Keratinocyte (primary cell): ENCODE measurements at regions not wholly inside any gene's neighbourhood (a gene's known extent, or its start where the extent isn't known, plus 50 kb on each side); places are given as distances from the start of the nearest gene placed in this dataset.

Experiments used
- DNase-seq: peaks from one replicate; pipeline ENCODE4 v3.0.0-alpha.2; 2011; ENCODE audit warnings: low read depth, missing footprints, low spot score
- FAIRE-seq: peaks from 2 replicates; lab custom pipeline; 2011; peaks lifted over from hg19 to GRCh38; lab: Jason Lieb, UNC
- H2AFZ ChIP-seq: 2 replicates; pipeline ENCODE4 v1.6.0; 2012; ENCODE audit warnings: low read length, control low read depth, inconsistent platforms; ENCODE audit not compliant: control insufficient read depth
- H3K27ac ChIP-seq: 2 replicates; pipeline ENCODE4 v1.5.1; 2011; ENCODE audit warnings: low read length; ENCODE audit not compliant: control insufficient read depth, insufficient read depth
- H3K27me3 ChIP-seq: 3 replicates; pipeline ENCODE4 v1.6.0; 2011; ENCODE audit warnings: low read length; ENCODE audit not compliant: control insufficient read depth, insufficient read depth; ENCODE audit errors: extremely low read depth
- H3K36me3 ChIP-seq, 2 experiments: 2 replicates in 1 of 2; 3 replicates in 1 of 2; pipeline ENCODE4 v1.5.1; 2011; ENCODE audit warnings: low read length in 2 of 2, mild to moderate bottlenecking in 1 of 2; ENCODE audit not compliant: control insufficient read depth in 2 of 2, insufficient read depth in 2 of 2; ENCODE audit errors: extremely low read depth in 1 of 2
- H3K4me1 ChIP-seq: 3 replicates; pipeline ENCODE4 v1.5.1; 2011; ENCODE audit warnings: low read length; ENCODE audit not compliant: control insufficient read depth, insufficient read depth; ENCODE audit errors: extremely low read depth
- H3K4me2 ChIP-seq: 3 replicates; pipeline ENCODE4 v1.6.0; 2011; ENCODE audit warnings: low read depth, low read length; ENCODE audit not compliant: control insufficient read depth, insufficient read depth; ENCODE audit errors: extremely low read depth
- H3K4me3 ChIP-seq, 3 experiments: fragments of 200-600 bp in 1 of 3; sonication (generic) in 1 of 3; 2 replicates in 2 of 3; 3 replicates in 1 of 3; pipeline ENCODE4 v1.5.1; 2011 to 2016; ENCODE audit warnings: low read length in 3 of 3, mild to moderate bottlenecking in 3 of 3, control low read depth in 2 of 3, inconsistent platforms in 1 of 3, low read depth in 1 of 3, mixed read lengths in 1 of 3, mixed run types in 1 of 3, moderate library complexity in 1 of 3; ENCODE audit not compliant: control insufficient read depth in 2 of 3, insufficient read depth in 2 of 3; ENCODE audit errors: extremely low read depth in 1 of 3
- H3K79me2 ChIP-seq: 2 replicates; pipeline ENCODE4 v1.6.0; 2012; ENCODE audit warnings: low read length; ENCODE audit not compliant: control insufficient read depth, insufficient read depth
- H3K9ac ChIP-seq: 3 replicates; pipeline ENCODE4 v1.6.0; 2011; ENCODE audit warnings: low read length; ENCODE audit not compliant: control insufficient read depth, insufficient read depth; ENCODE audit errors: extremely low read depth
- H3K9me1 ChIP-seq: 3 replicates; pipeline ENCODE4 v1.6.0; 2011; ENCODE audit warnings: low read length; ENCODE audit not compliant: control insufficient read depth, insufficient read depth; ENCODE audit errors: extremely low read depth
- H3K9me3 ChIP-seq: 2 replicates; pipeline ENCODE4 v1.5.1; 2012; ENCODE audit warnings: low read depth, low read length; ENCODE audit not compliant: control insufficient read depth
- H4K20me1 ChIP-seq: 3 replicates; pipeline ENCODE4 v1.6.0; 2011; ENCODE audit warnings: low read length; ENCODE audit not compliant: control insufficient read depth, insufficient read depth; ENCODE audit errors: extremely low read depth
- CTCF ChIP-seq, 3 experiments: IDR thresholded peaks in 1 of 3; conservative IDR thresholded peaks in 1 of 3; optimal IDR thresholded peaks in 1 of 3; 2 replicates in 2 of 3; 3 replicates in 1 of 3; pipeline versions ENCODE3 to v1.5.1; 2011; ENCODE audit warnings: low read length in 3 of 3, mild to moderate bottlenecking in 3 of 3, moderate library complexity in 2 of 3, control low read depth in 1 of 3, inconsistent platforms in 1 of 3; ENCODE audit not compliant: insufficient read depth in 2 of 3; ENCODE audit errors: extremely low read depth in 1 of 3
- EZH2 ChIP-seq: IDR thresholded peaks from one replicate; pipeline ENCODE4 v1.6.1; 2012; ENCODE audit warnings: inconsistent platforms, mild to moderate bottlenecking, low read length, moderate library complexity
- dilution Hi-C: fragments of 300-500 bp; cut with MboI; formaldehyde crosslinking; loops from one replicate; pipeline ENCODE4 v1.7.0; 2020; ENCODE audit warnings: low sequenced_read_pairs; ENCODE audit not compliant: extremely low pct_ligation_motif_present

- dilution Hi-C loops = no loop called here
- no peaks in the 10 kb centered on the region for H3K36me3 ChIP-seq
- H3K4me2 ChIP-seq = no peak overlapping the region
- no peaks in the 10 kb centered on the region for H3K79me2 ChIP-seq
- no peak overlapping the region for H3K27ac ChIP-seq
- no peaks in the 10 kb centered on the region for H4K20me1 ChIP-seq
- no peaks in the 10 kb centered on the region for H3K9me1 ChIP-seq
- H3K9me3 ChIP-seq = peaks cover 2% of the 10 kb centered on the region
- no peak for DNase-seq
- H3K4me3 ChIP-seq = no peak overlapping the region
- H3K9ac ChIP-seq = no peak overlapping the region
- no peaks in the 10 kb centered on the region for H3K27me3 ChIP-seq
- no peak overlapping the region for H2AFZ ChIP-seq
- no peaks in the 10 kb centered on the region for H3K4me1 ChIP-seq
- TF ChIP-seq EZH2 = no peak
- TF ChIP-seq CTCF (optimal IDR thresholded peaks at IDR 0.05 in 1 of 3, IDR thresholded peaks at IDR 0.05 in 1 of 3, conservative IDR thresholded peaks at IDR 0.05 in 1 of 3; ENCODE audit: extremely low read depth in 1 of 3, insufficient read depth in 2 of 3, low read length in 3 of 3) = no peak
- no peak for FAIRE-seq
Measured at GRCh38 chr18:72601481-72601880, 57.3 kb upstream of the CBLN2 start.
